Neural cell (in vitro differentiated cells): ENCODE measurements at regions not wholly inside any gene's neighbourhood (a gene's known extent, or its start where the extent isn't known, plus 50 kb on each side); places are given as distances from the start of the nearest gene placed in this dataset.

Experiments used
- H2AFZ ChIP-seq: fragments of 200-600, 300-800 bp; sonication (generic), shearing (Covaris generic); 2 replicates; pipeline ENCODE4 v1.6.0; 2014; ENCODE audit warnings: low read depth, mild to moderate bottlenecking, antibody characterized with exemption, low read length, moderate library complexity
- H3F3A ChIP-seq: fragments of 200-600 bp; shearing (Covaris generic); 2 replicates; pipeline ENCODE4 v1.6.1; 2016; ENCODE audit warnings: mild to moderate bottlenecking, moderate library complexity, mixed read lengths, antibody characterized with exemption, low read length; ENCODE audit not compliant: insufficient read depth, poor library complexity, severe bottlenecking
- H3K27ac ChIP-seq: fragments of 200-600, 300-800 bp; sonication (generic), shearing (Covaris generic); 2 replicates; pipeline ENCODE4 v1.5.1; 2014; ENCODE audit warnings: mild to moderate bottlenecking, low read length, moderate library complexity
- H3K27me3 ChIP-seq: fragments of 300-800, 200-600 bp; sonication (generic), shearing (Covaris generic); 2 replicates; pipeline ENCODE4 v1.6.0; 2014; ENCODE audit warnings: mild to moderate bottlenecking, low read depth, low read length, moderate library complexity; ENCODE audit not compliant: insufficient read depth
- H3K36me3 ChIP-seq: fragments of 300-800, 200-600 bp; sonication (generic), shearing (Covaris generic); 2 replicates; pipeline ENCODE4 v1.5.1; 2014; ENCODE audit warnings: mild to moderate bottlenecking, antibody characterized with exemption, low read length, moderate library complexity; ENCODE audit not compliant: insufficient read depth
- H3K4me2 ChIP-seq: fragments of 300-800, 200-600 bp; sonication (generic), shearing (Covaris generic); 2 replicates; pipeline ENCODE4 v1.6.0; 2014; ENCODE audit warnings: mild to moderate bottlenecking, low read length
- H3K4me3 ChIP-seq: fragments of 300-800, 200-600 bp; sonication (generic), shearing (Covaris generic); 2 replicates; pipeline ENCODE4 v1.5.1; 2014; ENCODE audit warnings: mild to moderate bottlenecking, low read length, moderate library complexity
- H3K79me2 ChIP-seq: fragments of 200-600 bp; shearing (Covaris generic); replicated peaks from 2 replicates; pipeline ENCODE4 v1.6.0; 2014; ENCODE audit warnings: mild to moderate bottlenecking, low read length, moderate library complexity; ENCODE audit not compliant: insufficient read depth
- H3K9ac ChIP-seq: fragments of 300-800, 200-600 bp; sonication (generic), shearing (Covaris generic); 2 replicates; pipeline ENCODE4 v1.6.1; 2016; ENCODE audit warnings: mild to moderate bottlenecking, low read length, mixed read lengths
- H3K9me2 ChIP-seq: fragments of 200-600 bp; shearing (Covaris generic); 2 replicates; pipeline ENCODE4 v1.6.1; 2016; ENCODE audit warnings: mild to moderate bottlenecking, low read length, mixed read lengths; ENCODE audit not compliant: insufficient read depth
- H3K9me3 ChIP-seq: fragments of 200-600, 300-800 bp; sonication (generic), shearing (Covaris generic); 2 replicates; pipeline ENCODE4 v1.6.1; 2016; ENCODE audit warnings: mild to moderate bottlenecking, mixed run types, low read length, moderate library complexity, mixed read lengths
- H4K20me1 ChIP-seq: fragments of 200-600 bp; shearing (Covaris generic); 2 replicates; pipeline ENCODE4 v1.6.1; 2016; ENCODE audit warnings: mild to moderate bottlenecking, mixed run types; ENCODE audit not compliant: insufficient read depth
- EP300 ChIP-seq: fragments of 450-650 bp; conservative IDR thresholded peaks from 2 replicates; pipeline ENCODE4 v1.6.1; 2014; ENCODE audit warnings: antibody characterized with exemption, mild to moderate bottlenecking, moderate library complexity; ENCODE audit not compliant: poor library complexity, severe bottlenecking
- EZH2 ChIP-seq: fragments of 200-600, 300-800 bp; shearing (Covaris generic), sonication (generic); IDR thresholded peaks from 2 replicates; pipeline ENCODE4 v1.6.1; 2014; ENCODE audit warnings: antibody characterized with exemption, low read length, borderline replicate concordance, mild to moderate bottlenecking; ENCODE audit not compliant: insufficient read depth, poor library complexity, severe bottlenecking
- MXI1 ChIP-seq: fragments of 450-650 bp; conservative IDR thresholded peaks from 2 replicates; pipeline ENCODE4 v1.6.1; 2014; ENCODE audit warnings: antibody characterized with exemption, mild to moderate bottlenecking; ENCODE audit not compliant: poor library complexity, severe bottlenecking
- POLR2AphosphoS5 ChIP-seq: IDR thresholded peaks from 2 replicates; pipeline ENCODE4 v1.6.1; 2012
- RAD21 ChIP-seq: fragments of 450-650 bp; conservative IDR thresholded peaks from 2 replicates; pipeline ENCODE4 v1.6.1; 2014; ENCODE audit warnings: antibody characterized with exemption, mild to moderate bottlenecking, moderate library complexity
- REST ChIP-seq: IDR thresholded peaks from 2 replicates; pipeline ENCODE4 v1.6.1; 2012; ENCODE audit warnings: borderline replicate concordance
- SMC3 ChIP-seq: fragments of 450-650 bp; conservative IDR thresholded peaks from 2 replicates; pipeline ENCODE4 v1.6.1; 2014; ENCODE audit warnings: antibody characterized with exemption, mild to moderate bottlenecking, moderate library complexity; ENCODE audit not compliant: poor library complexity
- TAF1 ChIP-seq: IDR thresholded peaks from 2 replicates; pipeline ENCODE4 v1.6.1; 2012; ENCODE audit warnings: low read depth
- TF ChIP-seq, protein P1 (sequence below): fragments of 450-650 bp; IDR thresholded peaks from 2 replicates; pipeline ENCODE4 v1.5.1; 2014; ENCODE audit warnings: antibody characterized with exemption, mild to moderate bottlenecking, moderate library complexity; ENCODE audit not compliant: poor library complexity, severe bottlenecking

- Histone ChIP-seq H3K36me3 (no peaks in the 10 kb centered on the region), H3K9me3 (no peaks in the 10 kb centered on the region), H4K20me1 (no peaks in the 10 kb centered on the region), H3K79me2 (no peaks in the 10 kb centered on the region), H3K27me3 (no peaks in the 10 kb centered on the region), H3F3A (no peaks in the 10 kb centered on the region), H3K4me3 (no peak overlapping the region), H3K4me2 (no peak overlapping the region), H3K27ac (no peak overlapping the region), H2AFZ (no peak overlapping the region), H3K9me2 (no peaks in the 10 kb centered on the region), H3K9ac (no peak overlapping the region)
- no peak for TF ChIP-seq EP300
- TF ChIP-seq REST, result no peak
- TF ChIP-seq EZH2, result no peak
- no peak for TF ChIP-seq MXI1
- TF ChIP-seq, protein P1, sequence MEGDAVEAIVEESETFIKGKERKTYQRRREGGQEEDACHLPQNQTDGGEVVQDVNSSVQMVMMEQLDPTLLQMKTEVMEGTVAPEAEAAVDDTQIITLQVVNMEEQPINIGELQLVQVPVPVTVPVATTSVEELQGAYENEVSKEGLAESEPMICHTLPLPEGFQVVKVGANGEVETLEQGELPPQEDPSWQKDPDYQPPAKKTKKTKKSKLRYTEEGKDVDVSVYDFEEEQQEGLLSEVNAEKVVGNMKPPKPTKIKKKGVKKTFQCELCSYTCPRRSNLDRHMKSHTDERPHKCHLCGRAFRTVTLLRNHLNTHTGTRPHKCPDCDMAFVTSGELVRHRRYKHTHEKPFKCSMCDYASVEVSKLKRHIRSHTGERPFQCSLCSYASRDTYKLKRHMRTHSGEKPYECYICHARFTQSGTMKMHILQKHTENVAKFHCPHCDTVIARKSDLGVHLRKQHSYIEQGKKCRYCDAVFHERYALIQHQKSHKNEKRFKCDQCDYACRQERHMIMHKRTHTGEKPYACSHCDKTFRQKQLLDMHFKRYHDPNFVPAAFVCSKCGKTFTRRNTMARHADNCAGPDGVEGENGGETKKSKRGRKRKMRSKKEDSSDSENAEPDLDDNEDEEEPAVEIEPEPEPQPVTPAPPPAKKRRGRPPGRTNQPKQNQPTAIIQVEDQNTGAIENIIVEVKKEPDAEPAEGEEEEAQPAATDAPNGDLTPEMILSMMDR, result no peak
- no peak for TF ChIP-seq SMC3
- TF ChIP-seq RAD21, result no peak
- TF ChIP-seq POLR2AphosphoS5, result no peak
- no peak for TF ChIP-seq TAF1
Observed at GRCh38 chr4:14383652-14384051, 618.6 kb upstream of the CPEB2 start.

DNA sequence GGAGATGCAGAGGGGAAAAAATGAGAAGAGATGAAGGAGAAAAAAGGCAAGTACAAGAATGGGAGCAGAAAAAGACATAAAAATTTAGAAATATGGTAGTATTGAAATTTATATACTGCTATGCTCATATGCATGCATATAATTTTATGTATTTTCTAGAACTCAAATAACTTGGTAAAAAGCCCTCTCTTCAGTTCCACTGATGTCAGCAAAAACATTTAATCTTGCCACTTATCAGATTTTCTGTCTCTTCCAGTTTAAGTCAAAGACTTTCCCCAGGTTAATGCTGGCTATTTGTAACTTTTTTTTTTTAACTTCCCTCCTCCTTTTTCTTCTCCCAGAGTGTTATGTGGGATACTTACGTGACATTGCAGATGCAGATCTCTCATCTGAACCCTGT lies 617.5 kb upstream of the CPEB2 start:
- H3K27me3 ChIP-seq, result no peaks in the 10 kb centered on the region
- TF ChIP-seq RAD21 (no peak), TAF1 (no peak), MXI1 (no peak), POLR2AphosphoS5 (no peak), SMC3 (no peak), REST (no peak), EP300 (no peak), EZH2 (no peak)
- TF ChIP-seq, protein P1, result no peak
- no peak overlapping the region for H3K4me3 ChIP-seq
- no peaks in the 10 kb centered on the region for H3K9me2 ChIP-seq
- no peaks in the 10 kb centered on the region for H3K9me3 ChIP-seq
- no peak overlapping the region for H3K4me2 ChIP-seq
- H2AFZ ChIP-seq, result no peak overlapping the region
- H4K20me1 ChIP-seq, result no peaks in the 10 kb centered on the region
- no peaks in the 10 kb centered on the region for H3K79me2 ChIP-seq
- no peaks in the 10 kb centered on the region for H3F3A ChIP-seq
- no peak overlapping the region for H3K9ac ChIP-seq
- H3K36me3 ChIP-seq, result no peaks in the 10 kb centered on the region
- no peak overlapping the region for H3K27ac ChIP-seq
